H1 (cell line): ENCODE measurements at regions not wholly inside any gene's neighbourhood (a gene's known extent, or its start where the extent isn't known, plus 50 kb on each side); places are given as distances from the start of the nearest gene placed in this dataset.

Source experiments
- CHD7 ChIP-seq: fragments of 300-600 bp; sonication (generic); IDR thresholded peaks from 2 replicates; pipeline ENCODE4 v1.7.1; 2012; ENCODE audit warnings: low read length, moderate library complexity, mild to moderate bottlenecking, inconsistent platforms; ENCODE audit not compliant: insufficient replicate concordance
- CTCF ChIP-seq, 3 experiments: IDR thresholded peaks; 1 replicate in 2 of 3; 2 replicates in 1 of 3; pipeline versions ENCODE4 v1.5.1 to v1.6.1; 2011; ENCODE audit warnings: low read length in 3 of 3, mild to moderate bottlenecking in 3 of 3, inconsistent platforms in 2 of 3, low read depth in 1 of 3, moderate library complexity in 1 of 3; ENCODE audit not compliant: insufficient read depth in 1 of 3; ENCODE audit errors: control extremely low read depth in 1 of 3
- EZH2 ChIP-seq: fragments of 200-600 bp; sonication (generic); IDR thresholded peaks from 2 replicates; pipeline ENCODE4 v1.7.1; 2012; ENCODE audit warnings: low read depth, mild to moderate bottlenecking, moderate library complexity, low read length, inconsistent platforms; ENCODE audit not compliant: severe bottlenecking

GRCh38 chr10:28775773-28776172 is 98.5 kb downstream of the BAMBI start:
- TF ChIP-seq CTCF (IDR thresholded peaks at IDR 0.05; ENCODE audit: control extremely low read depth in 1 of 3, insufficient read depth in 1 of 3, low read depth in 1 of 3, low read length in 3 of 3) = no peak
- TF ChIP-seq CHD7 = no peak
- no peak for TF ChIP-seq EZH2
